GM23248 (cell line): ENCODE measurements at regions not wholly inside any gene's neighbourhood (a gene's known extent, or its start where the extent isn't known, plus 50 kb on each side); places are given as distances from the start of the nearest gene placed in this dataset.

ENCODE experiments used
- EZH2 ChIP-seq: fragments of 200-600 bp; sonication (generic); IDR thresholded peaks from 2 replicates; pipeline ENCODE4 v1.6.1; 2018; ENCODE audit warnings: antibody characterized with exemption, mild to moderate bottlenecking; ENCODE audit not compliant: insufficient read depth, poor library complexity, severe bottlenecking
- EZH2phosphoT487 ChIP-seq: fragments of 200-600 bp; sonication (generic); IDR thresholded peaks from 2 replicates; pipeline ENCODE4 v1.6.1; 2018; ENCODE audit warnings: antibody characterized with exemption, moderate library complexity, mild to moderate bottlenecking, low read depth; ENCODE audit not compliant: insufficient read depth

- TF ChIP-seq EZH2phosphoT487 (no peak), EZH2 (no peak)
Measured at GRCh38 chr2:160747501-160748170, 254.0 kb upstream of the RBMS1 start.
